ENCODE measurements at regions not wholly inside any gene's neighbourhood (a gene's known extent, or its start where the extent isn't known, plus 50 kb on each side); places are given as distances from the start of the nearest gene placed in this dataset.

DNA sequence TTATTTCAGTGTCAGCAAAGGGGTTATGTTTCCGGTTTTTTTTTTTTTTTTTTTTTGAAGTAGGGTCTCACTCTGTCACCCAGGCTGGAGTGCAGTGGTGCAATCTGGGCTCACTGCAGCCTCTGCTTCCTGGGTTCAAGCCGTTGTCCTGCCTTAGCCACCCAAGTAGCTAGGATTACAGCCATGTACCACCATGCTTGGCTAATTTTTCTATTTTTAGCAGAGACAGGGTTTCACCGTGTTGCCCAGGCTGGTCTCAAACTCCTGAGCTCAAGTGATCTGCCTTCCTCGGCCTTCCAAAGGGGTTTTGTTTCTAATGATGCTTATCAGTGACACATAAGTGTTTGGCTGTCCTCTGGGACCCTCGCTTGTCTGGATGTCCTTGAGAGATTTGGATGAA is 235.7 kb upstream of the C2CD4B start:
- H2AFZ ChIP-seq (ENCODE audit: insufficient read depth, low read depth, low read length, poor library complexity, severe bottlenecking) = no peak overlapping the region
- H3K27me3 ChIP-seq (replicated peaks in 1 of 4; ENCODE audit: control extremely low read depth in 1 of 4, control insufficient read depth in 3 of 4, insufficient read depth in 4 of 4, low read length in 3 of 4) = peaks cover 0 to 8% (median 0%) of the 10 kb centered on the region in 4 experiments
- Mint-ChIP-seq H3K27ac (no peak overlapping the region), H3K4me3 (no peak overlapping the region), H3K27me3 (peaks cover 36% of the 10 kb centered on the region), H3K9me3 (ENCODE audit: insufficient read depth) (peaks cover 18% of the 10 kb centered on the region), H3K4me1 (no peaks in the 10 kb centered on the region)
- no peaks in the 10 kb centered on the region for H3K4me1 ChIP-seq (ENCODE audit: control insufficient read depth in 2 of 2, insufficient read depth in 2 of 2, low read length in 2 of 2)
- no peaks in the 10 kb centered on the region for H3K36me3 ChIP-seq (replicated peaks in 1 of 2; ENCODE audit: control extremely low read depth in 1 of 2, control insufficient read depth in 1 of 2, extremely low read depth in 1 of 2, insufficient read depth in 2 of 2, low read length in 1 of 2)
- no peak overlapping the region for H3K4me2 ChIP-seq (replicated peaks; ENCODE audit: low read depth, low read length, poor library complexity, severe bottlenecking)
- no peak overlapping the region for H3K4me3 ChIP-seq (ENCODE audit: control extremely low read depth in 1 of 5, extremely low read depth in 1 of 5, insufficient read depth in 1 of 5, low read depth in 2 of 5, low read length in 4 of 5)
- ChIA-PET CTCF (no interaction called here), POLR2A (no interaction called here)
- TF ChIP-seq EZH2 (IDR thresholded peaks at IDR 0.05; ENCODE audit: borderline replicate concordance, insufficient read depth, low read depth, low read length, poor library complexity, severe bottlenecking) = no peak
- TF ChIP-seq, protein P1, sequence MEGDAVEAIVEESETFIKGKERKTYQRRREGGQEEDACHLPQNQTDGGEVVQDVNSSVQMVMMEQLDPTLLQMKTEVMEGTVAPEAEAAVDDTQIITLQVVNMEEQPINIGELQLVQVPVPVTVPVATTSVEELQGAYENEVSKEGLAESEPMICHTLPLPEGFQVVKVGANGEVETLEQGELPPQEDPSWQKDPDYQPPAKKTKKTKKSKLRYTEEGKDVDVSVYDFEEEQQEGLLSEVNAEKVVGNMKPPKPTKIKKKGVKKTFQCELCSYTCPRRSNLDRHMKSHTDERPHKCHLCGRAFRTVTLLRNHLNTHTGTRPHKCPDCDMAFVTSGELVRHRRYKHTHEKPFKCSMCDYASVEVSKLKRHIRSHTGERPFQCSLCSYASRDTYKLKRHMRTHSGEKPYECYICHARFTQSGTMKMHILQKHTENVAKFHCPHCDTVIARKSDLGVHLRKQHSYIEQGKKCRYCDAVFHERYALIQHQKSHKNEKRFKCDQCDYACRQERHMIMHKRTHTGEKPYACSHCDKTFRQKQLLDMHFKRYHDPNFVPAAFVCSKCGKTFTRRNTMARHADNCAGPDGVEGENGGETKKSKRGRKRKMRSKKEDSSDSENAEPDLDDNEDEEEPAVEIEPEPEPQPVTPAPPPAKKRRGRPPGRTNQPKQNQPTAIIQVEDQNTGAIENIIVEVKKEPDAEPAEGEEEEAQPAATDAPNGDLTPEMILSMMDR (IDR thresholded peaks at IDR 0.05) = no peak
- 77% methylated on average over 3 of the region's 5 CpGs for WGBS (ENCODE audit: insufficient coverage)
- no peaks in the 10 kb centered on the region for H4K20me1 ChIP-seq (ENCODE audit: control insufficient read depth, insufficient read depth, low read length, poor library complexity, severe bottlenecking)
- no peak for DNase-seq
- intact Hi-C loops (cut with micrococcal nuclease) = no loop called here
- peaks cover 0 to 14% (median 10%) of the 10 kb centered on the region in 3 donors for H3K9me3 ChIP-seq (ENCODE audit: control extremely low read depth in 1 of 3, control insufficient read depth in 2 of 3, insufficient read depth in 1 of 3, low read length in 2 of 3)
- no peak for ATAC-seq (ENCODE audit: low read depth)
- no peak overlapping the region for H3K27ac ChIP-seq (ENCODE audit: low read length in 2 of 2)
- no peak overlapping the region for H3K9ac ChIP-seq (ENCODE audit: low read length)
- no peaks in the 10 kb centered on the region for H3K79me2 ChIP-seq (ENCODE audit: control insufficient read depth, insufficient read depth, low read length)

DNA sequence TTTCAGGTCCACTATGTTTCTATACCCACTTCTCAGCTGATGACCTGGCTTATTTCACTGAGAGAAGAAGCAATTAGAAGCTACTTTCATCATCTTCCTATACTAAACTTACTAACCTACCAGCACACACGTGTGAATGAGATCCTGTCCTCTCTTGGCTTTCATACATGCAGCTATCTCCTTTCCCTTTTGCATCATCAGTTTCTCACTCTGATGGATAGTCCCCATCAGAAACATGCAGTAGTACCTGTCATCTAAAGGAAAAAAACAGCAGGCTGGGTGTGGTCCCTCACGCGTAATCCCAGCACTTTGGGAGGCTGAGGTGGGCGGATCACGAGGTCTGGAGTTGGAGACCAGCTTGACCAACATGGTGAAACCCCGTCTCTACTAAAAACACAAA is 237.6 kb upstream of the C2CD4B start:
- H3K9me3 ChIP-seq (ENCODE audit: control extremely low read depth in 1 of 3, control insufficient read depth in 2 of 3, insufficient read depth in 1 of 3, low read length in 2 of 3) = peaks cover 0 to 14% (median 10%) of the 10 kb centered on the region in 3 donors
- POLR2A ChIA-PET = no interaction called here
- no peaks in the 10 kb centered on the region for H3K79me2 ChIP-seq (ENCODE audit: control insufficient read depth, insufficient read depth, low read length)
- DNase-seq = no peak
- no peaks in the 10 kb centered on the region for H3K4me1 Mint-ChIP-seq
- CTCF ChIA-PET = no interaction called here
- H2AFZ ChIP-seq (ENCODE audit: insufficient read depth, low read depth, low read length, poor library complexity, severe bottlenecking) = no peak overlapping the region
- H3K27ac Mint-ChIP-seq = no peak overlapping the region
- H3K4me3 Mint-ChIP-seq = no peak overlapping the region
- H3K9me3 Mint-ChIP-seq (ENCODE audit: insufficient read depth) = peaks cover 18% of the 10 kb centered on the region
- no peak overlapping the region for H3K27ac ChIP-seq (ENCODE audit: low read length in 2 of 2)
- no peaks in the 10 kb centered on the region for H3K36me3 ChIP-seq (replicated peaks in 1 of 2; ENCODE audit: control extremely low read depth in 1 of 2, control insufficient read depth in 1 of 2, extremely low read depth in 1 of 2, insufficient read depth in 2 of 2, low read length in 1 of 2)
- TF ChIP-seq EZH2 (IDR thresholded peaks at IDR 0.05; ENCODE audit: borderline replicate concordance, insufficient read depth, low read depth, low read length, poor library complexity, severe bottlenecking) = no peak
- TF ChIP-seq, protein P1 (IDR thresholded peaks at IDR 0.05) = no peak
- H3K4me2 ChIP-seq (replicated peaks; ENCODE audit: low read depth, low read length, poor library complexity, severe bottlenecking) = no peak overlapping the region
- H3K27me3 Mint-ChIP-seq = peaks cover 48% of the 10 kb centered on the region
- H3K9ac ChIP-seq (ENCODE audit: low read length) = no peak overlapping the region
- WGBS (ENCODE audit: insufficient coverage) = 100% methylated on average over 6 of the region's 6 CpGs
- no peak for ATAC-seq (ENCODE audit: low read depth)
- intact Hi-C loops (cut with micrococcal nuclease) = no loop called here
- H3K4me1 ChIP-seq (ENCODE audit: control insufficient read depth in 2 of 2, insufficient read depth in 2 of 2, low read length in 2 of 2) = no peaks in the 10 kb centered on the region
- no peaks in the 10 kb centered on the region for H4K20me1 ChIP-seq (ENCODE audit: control insufficient read depth, insufficient read depth, low read length, poor library complexity, severe bottlenecking)
- H3K4me3 ChIP-seq (ENCODE audit: control extremely low read depth in 1 of 5, extremely low read depth in 1 of 5, insufficient read depth in 1 of 5, low read depth in 2 of 5, low read length in 4 of 5) = no peak overlapping the region
- H3K27me3 ChIP-seq (replicated peaks in 1 of 4; ENCODE audit: control extremely low read depth in 1 of 4, control insufficient read depth in 3 of 4, insufficient read depth in 4 of 4, low read length in 3 of 4) = peaks cover 0 to 2% (median 0%) of the 10 kb centered on the region in 4 experiments

All from B cell (primary cell).